Transverse colon (tissue), 3 donors: ENCODE measurements at regions not wholly inside any gene's neighbourhood (a gene's known extent, or its start where the extent isn't known, plus 50 kb on each side); places are given as distances from the start of the nearest gene placed in this dataset.

Experiments
- CTCF ChIP-seq, 5 experiments: fragments of 200-600 bp in 3 of 5; fragments of 450-650 bp in 2 of 5; sonication (generic) in 3 of 5; IDR thresholded peaks; 1 replicate in 2 of 5; 2 replicates in 3 of 5; pipeline ENCODE4 v1.5.1; 2016 to 2017; ENCODE audit warnings: antibody characterized with exemption in 5 of 5, inconsistent platforms in 3 of 5, mild to moderate bottlenecking in 2 of 5, moderate library complexity in 1 of 5
- EP300 ChIP-seq: sonication (generic); formaldehyde crosslinking; IDR thresholded peaks from one replicate; pipeline ENCODE4 v1.6.1; 2017; ENCODE audit warnings: antibody characterized with exemption, low read depth

- TF ChIP-seq EP300 (no peak), CTCF (IDR thresholded peaks at IDR 0.05) (no peak)
These were observed 370.8 kb upstream of the SUCLG2 start for GRCh38 chr3:68025189-68025588.
